Right kidney (tissue), 1 donor: ENCODE measurements at regions not wholly inside any gene's neighbourhood (a gene's known extent, or its start where the extent isn't known, plus 50 kb on each side); places are given as distances from the start of the nearest gene placed in this dataset.
"Not testable (repeated sequence)": the region's sequence is repeated elsewhere in the genome, so short reads cannot be mapped to it uniquely, and the experiment has no call there.

ENCODE experiments used
- DNase-seq: peaks from one replicate; pipeline ENCODE4 v3.0.0-alpha.2; 2016

- not testable (repeated sequence) for DNase-seq
Observed at GRCh38 chr17:64800987-64801386, 118.3 kb downstream of the LRRC37A3 start.

- not testable (repeated sequence) for DNase-seq
Observed at GRCh38 chr17:64800361-64800895, 118.8 kb downstream of the LRRC37A3 start.

GRCh38 chr17:64799543-64800188 lies 119.6 kb downstream of the LRRC37A3 start:
- DNase-seq = not testable (repeated sequence)

GRCh38 chr17:64798961-64799360 lies 120.3 kb downstream of the LRRC37A3 start:
- not testable (repeated sequence) for DNase-seq

GRCh38 chr17:64798489-64798790 lies 120.8 kb downstream of the LRRC37A3 start:
- not testable (repeated sequence) for DNase-seq

- not testable (repeated sequence) for DNase-seq
Observed at GRCh38 chr17:64797746-64798488, 121.4 kb downstream of the LRRC37A3 start.

- not testable (repeated sequence) for DNase-seq
Observed at GRCh38 chr17:64795342-64795741, 123.9 kb downstream of the LRRC37A3 start.

- not testable (repeated sequence) for DNase-seq
Observed at GRCh38 chr17:64794548-64795274, 124.6 kb downstream of the LRRC37A3 start.

GRCh38 chr17:64794113-64794512 lies 125.2 kb downstream of the LRRC37A3 start:
- DNase-seq = not testable (repeated sequence)

GRCh38 chr17:64792793-64793575 lies 126.3 kb downstream of the LRRC37A3 start:
- not testable (repeated sequence) for DNase-seq

GRCh38 chr17:64792276-64792675 lies 127.0 kb downstream of the LRRC37A3 start:
- DNase-seq = not testable (repeated sequence)

GRCh38 chr17:64791691-64792090 lies 127.6 kb downstream of the LRRC37A3 start:
- DNase-seq = not testable (repeated sequence)

- DNase-seq = not testable (repeated sequence)
Observed at GRCh38 chr17:64791226-64791625, 128.1 kb downstream of the LRRC37A3 start.

GRCh38 chr17:64790690-64791089 lies 128.6 kb upstream of the SMURF2 start:
- DNase-seq = not testable (repeated sequence)

- not testable (repeated sequence) for DNase-seq
Observed at GRCh38 chr17:64790193-64790592, 128.1 kb upstream of the SMURF2 start.

GRCh38 chr17:64789061-64789445 lies 126.9 kb upstream of the SMURF2 start:
- DNase-seq = not testable (repeated sequence)

GRCh38 chr17:64788286-64789060 lies 126.4 kb upstream of the SMURF2 start:
- DNase-seq = no peak

GRCh38 chr17:64787921-64788271 lies 125.8 kb upstream of the SMURF2 start:
- no peak for DNase-seq

GRCh38 chr17:64787255-64787920 lies 125.3 kb upstream of the SMURF2 start:
- no peak for DNase-seq

GRCh38 chr17:64786337-64786736 lies 124.2 kb upstream of the SMURF2 start:
- DNase-seq = no peak

GRCh38 chr17:64785011-64785421 lies 122.9 kb upstream of the SMURF2 start:
- DNase-seq = no peak
